ENCODE measurements at regions not wholly inside any gene's neighbourhood (a gene's known extent, or its start where the extent isn't known, plus 50 kb on each side); places are given as distances from the start of the nearest gene placed in this dataset.
"Not testable (repeated sequence)": the region's sequence is repeated elsewhere in the genome, so short reads cannot be mapped to it uniquely, and the experiment has no call there.

GRCh38 chr7:52728683-52729082 lies 306.8 kb upstream of the POM121L12 start:
- not testable (repeated sequence) for H4K20me1 ChIP-seq (ENCODE audit: insufficient read depth, low read depth, low read length); H3K4me2 ChIP-seq (ENCODE audit: low read depth, low read length, poor library complexity, severe bottlenecking); H3K27me3 ChIP-seq (ENCODE audit: low read length); H3K36me3 ChIP-seq (ENCODE audit: insufficient read depth, low read length); H3K27ac ChIP-seq (ENCODE audit: low read length); H3K9me2 ChIP-seq (replicated peaks; ENCODE audit: insufficient read depth, low read length); DNase-seq; H3K9ac ChIP-seq (ENCODE audit: low read length); H2AFZ ChIP-seq (ENCODE audit: low read length); H3K4me1 ChIP-seq (ENCODE audit: low read length); H3K4me3 ChIP-seq (ENCODE audit: low read length); H3K79me2 ChIP-seq (ENCODE audit: low read length)
- peaks cover 21% of the 10 kb centered on the region for H3K9me3 ChIP-seq (ENCODE audit: low read length)

- DNase-seq, result no peak
- Histone ChIP-seq H3K36me3 (ENCODE audit: insufficient read depth, low read length) (no peaks in the 10 kb centered on the region), H3K9me2 (replicated peaks; ENCODE audit: insufficient read depth, low read length) (no peaks in the 10 kb centered on the region), H2AFZ (ENCODE audit: low read length) (no peak overlapping the region), H3K9me3 (ENCODE audit: low read length) (peaks cover 19% of the 10 kb centered on the region), H3K27ac (ENCODE audit: low read length) (no peak overlapping the region), H3K27me3 (ENCODE audit: low read length) (no peaks in the 10 kb centered on the region), H3K79me2 (ENCODE audit: low read length) (no peaks in the 10 kb centered on the region), H3K4me1 (ENCODE audit: low read length) (no peaks in the 10 kb centered on the region), H4K20me1 (ENCODE audit: insufficient read depth, low read depth, low read length) (no peaks in the 10 kb centered on the region), H3K4me2 (ENCODE audit: low read depth, low read length, poor library complexity, severe bottlenecking) (no peak overlapping the region), H3K4me3 (ENCODE audit: low read length) (no peak overlapping the region), H3K9ac (ENCODE audit: low read length) (no peak overlapping the region)
Measured at GRCh38 chr7:52727632-52728031, 307.8 kb upstream of the POM121L12 start.

- no peak overlapping the region for H3K27ac ChIP-seq (ENCODE audit: low read length)
- no peaks in the 10 kb centered on the region for H4K20me1 ChIP-seq (ENCODE audit: insufficient read depth, low read depth, low read length)
- H3K79me2 ChIP-seq (ENCODE audit: low read length), result no peaks in the 10 kb centered on the region
- no peaks in the 10 kb centered on the region for H3K36me3 ChIP-seq (ENCODE audit: insufficient read depth, low read length)
- no peak overlapping the region for H2AFZ ChIP-seq (ENCODE audit: low read length)
- H3K4me2 ChIP-seq (ENCODE audit: low read depth, low read length, poor library complexity, severe bottlenecking), result no peak overlapping the region
- H3K27me3 ChIP-seq (ENCODE audit: low read length), result no peaks in the 10 kb centered on the region
- H3K9me3 ChIP-seq (ENCODE audit: low read length), result peaks cover 19% of the 10 kb centered on the region
- H3K9me2 ChIP-seq (replicated peaks; ENCODE audit: insufficient read depth, low read length), result no peaks in the 10 kb centered on the region
- no peak overlapping the region for H3K9ac ChIP-seq (ENCODE audit: low read length)
- no peak for DNase-seq
- H3K4me1 ChIP-seq (ENCODE audit: low read length), result no peaks in the 10 kb centered on the region
- no peak overlapping the region for H3K4me3 ChIP-seq (ENCODE audit: low read length)
Measured at GRCh38 chr7:52726986-52727385, 308.4 kb upstream of the POM121L12 start.

- H4K20me1 ChIP-seq (ENCODE audit: insufficient read depth, low read depth, low read length), result no peaks in the 10 kb centered on the region
- no peak overlapping the region for H3K4me2 ChIP-seq (ENCODE audit: low read depth, low read length, poor library complexity, severe bottlenecking)
- no peaks in the 10 kb centered on the region for H3K4me1 ChIP-seq (ENCODE audit: low read length)
- H3K9me2 ChIP-seq (replicated peaks; ENCODE audit: insufficient read depth, low read length), result no peaks in the 10 kb centered on the region
- no peak overlapping the region for H2AFZ ChIP-seq (ENCODE audit: low read length)
- peaks cover 19% of the 10 kb centered on the region for H3K9me3 ChIP-seq (ENCODE audit: low read length)
- no peaks in the 10 kb centered on the region for H3K27me3 ChIP-seq (ENCODE audit: low read length)
- H3K4me3 ChIP-seq (ENCODE audit: low read length), result no peak overlapping the region
- H3K9ac ChIP-seq (ENCODE audit: low read length), result no peak overlapping the region
- H3K27ac ChIP-seq (ENCODE audit: low read length), result no peak overlapping the region
- DNase-seq, result no peak
- H3K79me2 ChIP-seq (ENCODE audit: low read length), result no peaks in the 10 kb centered on the region
- H3K36me3 ChIP-seq (ENCODE audit: insufficient read depth, low read length), result no peaks in the 10 kb centered on the region
Measured at GRCh38 chr7:52726493-52726892, 308.9 kb upstream of the POM121L12 start.

- Histone ChIP-seq H3K9me3 (ENCODE audit: low read length) (peaks cover 23% of the 10 kb centered on the region), H3K36me3 (ENCODE audit: insufficient read depth, low read length) (no peaks in the 10 kb centered on the region), H3K4me3 (ENCODE audit: low read length) (no peak overlapping the region), H3K27ac (ENCODE audit: low read length) (no peak overlapping the region), H3K4me1 (ENCODE audit: low read length) (no peaks in the 10 kb centered on the region), H2AFZ (ENCODE audit: low read length) (no peak overlapping the region), H4K20me1 (ENCODE audit: insufficient read depth, low read depth, low read length) (no peaks in the 10 kb centered on the region), H3K79me2 (ENCODE audit: low read length) (no peaks in the 10 kb centered on the region), H3K9me2 (replicated peaks; ENCODE audit: insufficient read depth, low read length) (no peaks in the 10 kb centered on the region), H3K9ac (ENCODE audit: low read length) (no peak overlapping the region), H3K4me2 (ENCODE audit: low read depth, low read length, poor library complexity, severe bottlenecking) (no peak overlapping the region), H3K27me3 (ENCODE audit: low read length) (no peaks in the 10 kb centered on the region)
- no peak for DNase-seq
Measured at GRCh38 chr7:52723606-52724005, 311.8 kb upstream of the POM121L12 start.

- Histone ChIP-seq H2AFZ (ENCODE audit: low read length) (no peak overlapping the region), H3K9me3 (ENCODE audit: low read length) (peaks cover 22% of the 10 kb centered on the region), H3K27ac (ENCODE audit: low read length) (no peak overlapping the region), H3K79me2 (ENCODE audit: low read length) (no peaks in the 10 kb centered on the region), H3K27me3 (ENCODE audit: low read length) (no peaks in the 10 kb centered on the region), H3K4me1 (ENCODE audit: low read length) (no peaks in the 10 kb centered on the region), H3K4me2 (ENCODE audit: low read depth, low read length, poor library complexity, severe bottlenecking) (no peak overlapping the region), H4K20me1 (ENCODE audit: insufficient read depth, low read depth, low read length) (no peaks in the 10 kb centered on the region), H3K36me3 (ENCODE audit: insufficient read depth, low read length) (no peaks in the 10 kb centered on the region), H3K4me3 (ENCODE audit: low read length) (no peak overlapping the region), H3K9ac (ENCODE audit: low read length) (no peak overlapping the region), H3K9me2 (replicated peaks; ENCODE audit: insufficient read depth, low read length) (no peaks in the 10 kb centered on the region)
- DNase-seq, result no peak
Measured at GRCh38 chr7:52720856-52721255, 314.6 kb upstream of the POM121L12 start.

GRCh38 chr7:52719677-52720076 lies 315.8 kb upstream of the POM121L12 start:
- Histone ChIP-seq H3K27ac (ENCODE audit: low read length) (no peak overlapping the region), H3K79me2 (ENCODE audit: low read length) (no peaks in the 10 kb centered on the region), H3K27me3 (ENCODE audit: low read length) (no peaks in the 10 kb centered on the region), H3K4me3 (ENCODE audit: low read length) (no peak overlapping the region), H3K9me2 (replicated peaks; ENCODE audit: insufficient read depth, low read length) (no peaks in the 10 kb centered on the region), H3K9me3 (ENCODE audit: low read length) (peaks cover 28% of the 10 kb centered on the region), H4K20me1 (ENCODE audit: insufficient read depth, low read depth, low read length) (no peaks in the 10 kb centered on the region), H3K4me1 (ENCODE audit: low read length) (no peaks in the 10 kb centered on the region), H3K4me2 (ENCODE audit: low read depth, low read length, poor library complexity, severe bottlenecking) (no peak overlapping the region), H3K9ac (ENCODE audit: low read length) (no peak overlapping the region), H2AFZ (ENCODE audit: low read length) (no peak overlapping the region), H3K36me3 (ENCODE audit: insufficient read depth, low read length) (no peaks in the 10 kb centered on the region)
- no peak for DNase-seq

GRCh38 chr7:52715701-52716100 lies 319.7 kb upstream of the POM121L12 start:
- Histone ChIP-seq H3K9me2 (replicated peaks; ENCODE audit: insufficient read depth, low read length) (no peaks in the 10 kb centered on the region), H3K4me2 (ENCODE audit: low read depth, low read length, poor library complexity, severe bottlenecking) (no peak overlapping the region), H3K79me2 (ENCODE audit: low read length) (no peaks in the 10 kb centered on the region), H3K27ac (ENCODE audit: low read length) (no peak overlapping the region), H3K27me3 (ENCODE audit: low read length) (no peaks in the 10 kb centered on the region), H3K36me3 (ENCODE audit: insufficient read depth, low read length) (no peaks in the 10 kb centered on the region), H4K20me1 (ENCODE audit: insufficient read depth, low read depth, low read length) (no peaks in the 10 kb centered on the region), H3K4me3 (ENCODE audit: low read length) (no peak overlapping the region), H3K9ac (ENCODE audit: low read length) (no peak overlapping the region), H2AFZ (ENCODE audit: low read length) (no peak overlapping the region), H3K9me3 (ENCODE audit: low read length) (peaks cover 35% of the 10 kb centered on the region), H3K4me1 (ENCODE audit: low read length) (no peaks in the 10 kb centered on the region)
- no peak for DNase-seq

- no peak overlapping the region for H3K27ac ChIP-seq (ENCODE audit: low read length)
- peaks cover 25% of the 10 kb centered on the region for H3K9me3 ChIP-seq (ENCODE audit: low read length)
- H3K79me2 ChIP-seq (ENCODE audit: low read length), result no peaks in the 10 kb centered on the region
- no peak overlapping the region for H3K4me3 ChIP-seq (ENCODE audit: low read length)
- no peaks in the 10 kb centered on the region for H4K20me1 ChIP-seq (ENCODE audit: insufficient read depth, low read depth, low read length)
- H3K9me2 ChIP-seq (replicated peaks; ENCODE audit: insufficient read depth, low read length), result no peaks in the 10 kb centered on the region
- no peaks in the 10 kb centered on the region for H3K36me3 ChIP-seq (ENCODE audit: insufficient read depth, low read length)
- no peaks in the 10 kb centered on the region for H3K4me1 ChIP-seq (ENCODE audit: low read length)
- H3K4me2 ChIP-seq (ENCODE audit: low read depth, low read length, poor library complexity, severe bottlenecking), result no peak overlapping the region
- no peak overlapping the region for H3K9ac ChIP-seq (ENCODE audit: low read length)
- H3K27me3 ChIP-seq (ENCODE audit: low read length), result no peaks in the 10 kb centered on the region
- DNase-seq, result no peak
- no peak overlapping the region for H2AFZ ChIP-seq (ENCODE audit: low read length)
Measured at GRCh38 chr7:52712938-52713337, 322.5 kb upstream of the POM121L12 start.

Data from Karpas-422 (cell line).